VCaP (cell line): ENCODE measurements at regions not wholly inside any gene's neighbourhood (a gene's known extent, or its start where the extent isn't known, plus 50 kb on each side); places are given as distances from the start of the nearest gene placed in this dataset.

Source experiments
- H3K27ac ChIP-seq: fragments of 450-650 bp; 2 replicates; pipeline ENCODE4 v1.5.1; 2017
- TF ChIP-seq, protein P1 (sequence below): fragments of 450-650 bp; conservative IDR thresholded peaks from 2 replicates; pipeline ENCODE4 v1.5.1; 2017; ENCODE audit warnings: mild to moderate bottlenecking, moderate library complexity

DNA sequence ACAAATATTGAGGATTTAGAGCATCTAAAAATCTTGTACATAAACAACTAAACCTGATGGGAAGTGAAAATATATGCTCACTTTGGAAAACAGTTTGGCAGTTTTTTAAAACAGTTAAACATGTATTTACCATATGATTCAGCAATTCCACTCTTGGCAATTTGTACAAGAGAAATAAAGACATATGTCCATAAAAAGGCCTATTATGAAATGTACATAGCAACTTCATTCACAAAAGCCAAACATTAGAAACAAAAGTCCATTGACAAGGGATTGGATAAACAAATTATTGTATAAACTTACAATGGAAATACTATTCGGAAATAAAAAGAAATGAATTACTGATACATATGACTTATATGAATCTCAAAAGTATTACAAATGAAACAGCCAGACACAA, 196.2 kb upstream of the SLC24A2 start:
- H3K27ac ChIP-seq = no peak overlapping the region
- TF ChIP-seq, protein P1, sequence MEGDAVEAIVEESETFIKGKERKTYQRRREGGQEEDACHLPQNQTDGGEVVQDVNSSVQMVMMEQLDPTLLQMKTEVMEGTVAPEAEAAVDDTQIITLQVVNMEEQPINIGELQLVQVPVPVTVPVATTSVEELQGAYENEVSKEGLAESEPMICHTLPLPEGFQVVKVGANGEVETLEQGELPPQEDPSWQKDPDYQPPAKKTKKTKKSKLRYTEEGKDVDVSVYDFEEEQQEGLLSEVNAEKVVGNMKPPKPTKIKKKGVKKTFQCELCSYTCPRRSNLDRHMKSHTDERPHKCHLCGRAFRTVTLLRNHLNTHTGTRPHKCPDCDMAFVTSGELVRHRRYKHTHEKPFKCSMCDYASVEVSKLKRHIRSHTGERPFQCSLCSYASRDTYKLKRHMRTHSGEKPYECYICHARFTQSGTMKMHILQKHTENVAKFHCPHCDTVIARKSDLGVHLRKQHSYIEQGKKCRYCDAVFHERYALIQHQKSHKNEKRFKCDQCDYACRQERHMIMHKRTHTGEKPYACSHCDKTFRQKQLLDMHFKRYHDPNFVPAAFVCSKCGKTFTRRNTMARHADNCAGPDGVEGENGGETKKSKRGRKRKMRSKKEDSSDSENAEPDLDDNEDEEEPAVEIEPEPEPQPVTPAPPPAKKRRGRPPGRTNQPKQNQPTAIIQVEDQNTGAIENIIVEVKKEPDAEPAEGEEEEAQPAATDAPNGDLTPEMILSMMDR = no peak

DNA sequence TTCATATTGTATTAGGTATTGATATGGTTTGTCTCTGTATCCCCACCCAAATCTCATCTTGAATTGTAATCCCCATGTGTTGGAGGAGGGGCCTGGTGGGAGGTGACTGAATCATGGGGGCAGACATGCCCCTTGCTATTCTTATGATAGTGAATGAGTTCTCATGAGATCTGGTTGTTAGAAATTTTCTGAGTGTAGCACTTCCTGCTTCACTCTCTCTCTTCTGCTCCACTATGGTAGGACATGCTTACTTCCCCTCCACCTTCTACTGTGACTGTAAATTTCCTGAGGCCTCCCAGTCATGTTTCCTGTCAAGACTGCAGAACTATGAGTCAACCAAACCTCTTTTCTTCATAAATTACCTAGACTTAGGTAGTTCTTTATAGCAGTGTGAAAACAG, 187.4 kb upstream of the SLC24A2 start:
- TF ChIP-seq, protein P1 = no peak
- no peak overlapping the region for H3K27ac ChIP-seq

DNA sequence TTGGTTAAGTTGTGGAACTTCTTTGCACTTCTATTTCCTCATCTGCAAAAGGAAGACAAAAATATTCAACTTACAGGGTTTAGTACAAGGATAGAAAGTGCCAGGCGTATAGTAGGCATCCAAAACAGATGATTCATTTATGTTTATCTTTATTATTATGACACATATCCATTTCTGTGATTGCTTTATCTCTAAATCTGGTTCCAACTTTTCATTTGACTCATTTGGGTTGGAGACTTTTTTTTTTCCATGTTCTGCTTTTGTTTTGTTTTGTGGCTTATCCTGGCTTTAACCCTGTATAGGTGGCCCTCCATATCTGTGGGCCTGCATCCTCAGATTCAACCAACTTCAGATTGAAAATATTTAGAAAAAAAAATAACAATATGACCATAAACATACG, 186.7 kb upstream of the SLC24A2 start:
- TF ChIP-seq, protein P1 = no peak
- H3K27ac ChIP-seq = no peak overlapping the region

DNA sequence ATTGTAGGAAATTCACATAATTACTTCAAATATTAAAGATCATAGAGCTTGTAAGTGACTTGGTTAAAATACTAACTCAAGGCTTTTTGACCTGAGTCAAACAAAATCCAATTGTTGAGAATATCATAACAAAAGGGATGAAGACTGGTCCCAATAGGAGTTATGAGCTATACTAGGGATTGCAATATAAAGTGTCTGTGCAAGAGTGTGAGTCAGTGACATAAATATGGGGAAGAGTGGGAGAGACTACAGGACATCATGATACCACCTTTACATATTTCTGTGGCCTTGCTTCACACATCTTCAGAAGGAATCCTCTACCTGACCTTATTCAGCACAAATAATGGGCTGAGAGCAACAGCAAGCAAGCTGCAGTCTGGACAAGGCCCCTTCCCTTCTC, 180.9 kb upstream of the SLC24A2 start:
- TF ChIP-seq, protein P1 = no peak

DNA sequence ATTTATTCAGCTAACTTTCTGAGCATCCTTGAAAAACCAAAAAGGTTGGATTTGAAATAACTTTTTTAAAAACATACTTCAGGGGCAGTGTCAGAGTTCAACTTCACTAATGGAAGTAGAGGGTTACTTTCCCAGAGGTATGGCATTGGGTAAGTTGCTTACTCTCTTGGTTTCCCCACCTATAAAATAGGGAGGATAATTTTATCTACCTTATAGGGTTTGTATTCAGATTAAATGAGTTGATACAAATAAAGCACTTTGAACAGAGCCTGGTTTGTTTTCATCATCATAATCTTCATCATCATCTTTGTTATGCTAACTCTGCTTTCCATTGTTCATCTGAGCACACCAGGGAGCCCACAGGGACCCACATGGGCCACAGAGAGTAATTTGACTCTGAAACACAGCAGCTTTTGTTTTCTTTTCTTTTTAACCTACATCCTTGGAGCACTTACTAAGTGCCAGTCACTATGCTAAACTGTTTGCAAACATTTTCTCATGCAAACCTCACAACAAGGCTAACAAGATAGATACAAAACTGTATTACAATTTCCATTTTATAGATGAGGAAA, 179.1 kb upstream of the SLC24A2 start:
- H3K27ac ChIP-seq = no peak overlapping the region
- TF ChIP-seq, protein P1 = no peak

More for the DNA sequence above, 180.9 kb upstream of the SLC24A2 start:
- no peak overlapping the region for H3K27ac ChIP-seq

DNA sequence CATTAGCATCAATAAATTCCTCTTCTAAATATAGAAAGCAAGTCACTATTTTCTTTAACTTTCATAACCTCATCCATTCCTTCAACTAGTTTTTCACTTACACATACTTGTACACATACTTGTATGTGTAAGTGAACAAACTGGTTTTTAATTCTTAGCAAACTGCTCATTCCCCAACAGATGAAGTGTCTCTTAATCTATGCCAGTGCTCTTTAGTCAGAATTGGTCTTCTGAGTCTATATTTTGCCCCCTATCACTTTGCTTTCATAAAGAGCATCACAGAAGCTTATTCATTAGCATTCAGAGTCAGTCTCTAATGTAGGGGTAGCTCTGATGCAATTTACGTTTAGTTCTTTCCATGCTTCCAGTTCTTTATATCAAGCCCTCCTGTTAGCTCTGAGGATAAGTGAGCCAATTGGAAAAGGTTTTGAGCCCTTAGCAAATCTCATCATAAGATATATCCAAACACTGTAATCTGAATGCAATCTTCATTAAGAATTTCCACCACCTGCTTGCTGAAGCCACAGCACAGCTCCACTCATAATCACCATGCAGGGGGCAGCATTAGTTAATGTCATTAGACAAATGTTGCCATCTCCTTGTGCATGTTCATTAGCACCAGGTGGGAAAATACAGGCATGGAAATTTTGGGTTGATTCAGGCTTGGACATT, 178.5 kb upstream of the SLC24A2 start:
- H3K27ac ChIP-seq = no peak overlapping the region
- TF ChIP-seq, protein P1 = peak; percentile 31

DNA sequence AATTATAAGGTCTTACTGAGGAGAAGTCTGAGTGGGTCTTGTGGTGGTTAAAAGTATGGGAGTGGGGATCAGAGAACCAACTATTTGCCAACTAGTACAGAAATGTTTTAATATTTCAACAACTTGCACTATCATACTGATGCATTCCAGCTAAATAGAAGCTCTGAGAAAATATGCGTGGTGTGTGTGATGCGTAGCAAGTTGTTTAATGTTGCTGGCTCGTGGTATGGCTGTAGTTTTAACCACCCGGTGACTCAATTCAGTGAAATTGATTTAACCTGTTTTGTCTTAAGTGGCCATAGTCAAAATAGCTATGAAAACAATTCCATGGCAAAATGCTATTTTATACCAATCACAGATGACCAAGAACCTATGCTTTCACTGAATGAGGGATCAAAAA, 176.5 kb upstream of the SLC24A2 start:
- no peak overlapping the region for H3K27ac ChIP-seq
- TF ChIP-seq, protein P1 = no peak
